SU-DHL-6 (cell line): ENCODE measurements at regions not wholly inside any gene's neighbourhood (a gene's known extent, or its start where the extent isn't known, plus 50 kb on each side); places are given as distances from the start of the nearest gene placed in this dataset.

Experiments used
- H2AFZ ChIP-seq: fragments of 200-600 bp; sonication (generic); 2 replicates; pipeline ENCODE4 v1.6.1; 2014; ENCODE audit warnings: low read depth, mild to moderate bottlenecking, moderate library complexity, mixed read lengths, antibody characterized with exemption, low read length; ENCODE audit not compliant: severe bottlenecking
- H3F3A ChIP-seq: fragments of 200-600 bp; shearing (Covaris generic); 2 replicates; pipeline ENCODE4 v1.6.0; 2016; ENCODE audit warnings: antibody characterized with exemption, mild to moderate bottlenecking; ENCODE audit not compliant: insufficient read depth
- H3K27ac ChIP-seq: fragments of 200-600 bp; sonication (generic); 2 replicates; pipeline ENCODE4 v1.5.1; 2016; ENCODE audit warnings: low read depth, mild to moderate bottlenecking, low read length, moderate library complexity, mixed read lengths
- H3K27me3 ChIP-seq: fragments of 200-600 bp; sonication (generic), shearing (Covaris generic); 2 replicates; pipeline ENCODE4 v1.6.0; 2014; ENCODE audit warnings: mild to moderate bottlenecking, low read length
- H3K36me3 ChIP-seq: fragments of 200-600 bp; sonication (generic); 2 replicates; pipeline ENCODE4 v1.6.1; 2014; ENCODE audit warnings: mild to moderate bottlenecking, low read length, mixed read lengths
- H3K4me2 ChIP-seq: fragments of 300-600, 200-600 bp; shearing (Covaris generic), sonication (generic); 2 replicates; pipeline ENCODE4 v1.6.0; 2014; ENCODE audit warnings: low read length, low read depth, mild to moderate bottlenecking; ENCODE audit not compliant: poor library complexity, severe bottlenecking
- H3K4me3 ChIP-seq: fragments of 200-600 bp; sonication (generic); 2 replicates; pipeline ENCODE4 v1.5.1; 2014; ENCODE audit warnings: antibody characterized with exemption, low read length, mild to moderate bottlenecking, mixed read lengths; ENCODE audit not compliant: insufficient read depth, poor library complexity, severe bottlenecking
- H3K79me2 ChIP-seq: fragments of 200-600 bp; sonication (generic); 2 replicates; pipeline ENCODE4 v1.6.1; 2014; ENCODE audit warnings: mild to moderate bottlenecking, low read length, moderate library complexity; ENCODE audit not compliant: insufficient read depth
- H3K9ac ChIP-seq: fragments of 200-600 bp; sonication (generic); 2 replicates; pipeline ENCODE4 v1.7.0; 2014; ENCODE audit warnings: mild to moderate bottlenecking, low read length
- H3K9me2 ChIP-seq: fragments of 200-600 bp; sonication (generic); replicated peaks from 2 replicates; pipeline ENCODE4 v1.6.1; 2014; ENCODE audit warnings: low read length; ENCODE audit not compliant: insufficient read depth
- H3K9me3 ChIP-seq: fragments of 200-600 bp; sonication (generic); 2 replicates; pipeline ENCODE4 v1.6.1; 2014; ENCODE audit warnings: low read length, mixed read lengths; ENCODE audit not compliant: insufficient read depth
- H4K20me1 ChIP-seq: fragments of 200-600 bp; sonication (generic); 2 replicates; pipeline ENCODE4 v1.6.1; 2014; ENCODE audit warnings: low read depth, mild to moderate bottlenecking, antibody characterized with exemption, low read length, moderate library complexity, mixed read lengths
- CTCF ChIP-seq: fragments of 200-600 bp; sonication (generic); IDR thresholded peaks from one replicate; pipeline ENCODE4 v1.5.1; 2017; ENCODE audit warnings: antibody characterized with exemption, mild to moderate bottlenecking, low read length, moderate library complexity; ENCODE audit not compliant: insufficient read depth, poor library complexity, severe bottlenecking
- EZH2phosphoT487 ChIP-seq: fragments of 200-600 bp; sonication (generic), shearing (Covaris generic); conservative IDR thresholded peaks from 2 replicates; pipeline ENCODE4 v1.6.1; 2018; ENCODE audit warnings: mild to moderate bottlenecking, antibody characterized with exemption, low read length, moderate library complexity, mixed read lengths

- H3K9me2 ChIP-seq, result no peaks in the 10 kb centered on the region
- no peak overlapping the region for H3K9ac ChIP-seq
- no peaks in the 10 kb centered on the region for H3K27me3 ChIP-seq
- H3K4me2 ChIP-seq, result no peak overlapping the region
- H3K36me3 ChIP-seq, result peaks cover 4% of the 10 kb centered on the region; the same call in 1 of the 2 replicates
- no peak overlapping the region for H3K27ac ChIP-seq
- no peaks in the 10 kb centered on the region for H3K9me3 ChIP-seq
- H4K20me1 ChIP-seq, result no peaks in the 10 kb centered on the region
- no peak overlapping the region for H3K4me3 ChIP-seq
- no peak overlapping the region for H2AFZ ChIP-seq
- no peaks in the 10 kb centered on the region for H3F3A ChIP-seq
- TF ChIP-seq EZH2phosphoT487 (no peak), CTCF (no peak)
- no peaks in the 10 kb centered on the region for H3K79me2 ChIP-seq
These were observed 585.5 kb upstream of the ADGRB3 start for GRCh38 chr6:68049562-68049961.

GRCh38 chr6:68046756-68047155 lies 588.3 kb upstream of the ADGRB3 start:
- H3K27me3 ChIP-seq, result no peaks in the 10 kb centered on the region
- TF ChIP-seq EZH2phosphoT487 (no peak), CTCF (no peak)
- H4K20me1 ChIP-seq, result no peaks in the 10 kb centered on the region
- no peak overlapping the region for H3K4me2 ChIP-seq
- no peaks in the 10 kb centered on the region for H3K9me3 ChIP-seq
- peaks cover 4% of the 10 kb centered on the region; the same call in 1 of the 2 replicates for H3K36me3 ChIP-seq
- H3K4me3 ChIP-seq, result no peak overlapping the region
- no peaks in the 10 kb centered on the region for H3K9me2 ChIP-seq
- no peak overlapping the region for H2AFZ ChIP-seq
- H3K27ac ChIP-seq, result no peak overlapping the region
- H3K9ac ChIP-seq, result no peak overlapping the region
- no peaks in the 10 kb centered on the region for H3K79me2 ChIP-seq
- no peaks in the 10 kb centered on the region for H3F3A ChIP-seq

- Histone ChIP-seq H3K27ac (no peak overlapping the region), H3K4me2 (no peak overlapping the region), H3K9me2 (no peaks in the 10 kb centered on the region), H3F3A (no peaks in the 10 kb centered on the region), H2AFZ (no peak overlapping the region), H4K20me1 (no peaks in the 10 kb centered on the region), H3K4me3 (no peak overlapping the region), H3K27me3 (no peaks in the 10 kb centered on the region), H3K79me2 (no peaks in the 10 kb centered on the region), H3K9ac (no peak overlapping the region), H3K9me3 (no peaks in the 10 kb centered on the region), H3K36me3 (peaks cover 4% of the 10 kb centered on the region; the same call in 1 of the 2 replicates)
- TF ChIP-seq EZH2phosphoT487 (no peak), CTCF (no peak)
These were observed 588.8 kb upstream of the ADGRB3 start for GRCh38 chr6:68046302-68046701.
